Immature natural killer cell (primary cell): ENCODE measurements at regions not wholly inside any gene's neighbourhood (a gene's known extent, or its start where the extent isn't known, plus 50 kb on each side); places are given as distances from the start of the nearest gene placed in this dataset.

Experiments used
- DNase-seq, 3 donors: peaks; one replicate each; pipeline ENCODE4 v3.0.0; 2022; ENCODE audit warnings: mixed read lengths in 1 of 3
- H3K27ac Mint-ChIP-seq, 6 donors: one replicate each; pipeline ENCODE4 v1.8.0; 2020; ENCODE audit warnings: mixed read lengths in 6 of 6, mild to moderate bottlenecking in 5 of 6, inconsistent platforms in 4 of 6, moderate library complexity in 3 of 6
- H3K27me3 Mint-ChIP-seq, 3 donors: one replicate each; pipeline ENCODE4 v1.8.0; 2020 to 2021; ENCODE audit warnings: low read depth in 3 of 3, mild to moderate bottlenecking in 3 of 3, mixed read lengths in 3 of 3, moderate library complexity in 3 of 3, inconsistent platforms in 1 of 3
- H3K36me3 Mint-ChIP-seq, 3 donors: one replicate each; pipeline ENCODE4 v1.8.0; 2020; ENCODE audit warnings: mixed read lengths in 3 of 3, inconsistent platforms in 2 of 3, mild to moderate bottlenecking in 2 of 3
- H3K4me1 Mint-ChIP-seq, 2 donors: one replicate each; pipeline ENCODE4 v1.8.0; 2020; ENCODE audit warnings: inconsistent platforms in 2 of 2, mild to moderate bottlenecking in 2 of 2, mixed read lengths in 2 of 2, moderate library complexity in 1 of 2
- H3K4me3 Mint-ChIP-seq, 5 donors: one replicate each; pipeline ENCODE4 v1.8.0; 2020; ENCODE audit warnings: mild to moderate bottlenecking in 5 of 5, mixed read lengths in 5 of 5, inconsistent platforms in 3 of 5, moderate library complexity in 3 of 5
- H3K9me3 Mint-ChIP-seq, 6 donors: one replicate each; pipeline ENCODE4 v1.8.0; 2020; ENCODE audit warnings: mild to moderate bottlenecking in 6 of 6, mixed read lengths in 6 of 6, inconsistent platforms in 4 of 6, moderate library complexity in 3 of 6

GRCh38 chr17:12362853-12363455 lies 302.7 kb upstream of the MYOCD start:
- DNase-seq = no peak
- no peak overlapping the region for H3K27ac Mint-ChIP-seq
- H3K36me3 Mint-ChIP-seq = peaks cover 0 to 3% (median 0%) of the 10 kb centered on the region in 3 donors
- peaks cover 0 to 2% (median 1%) of the 10 kb centered on the region in 3 donors for H3K27me3 Mint-ChIP-seq
- no peak overlapping the region for H3K4me3 Mint-ChIP-seq
- no peaks in the 10 kb centered on the region for H3K4me1 Mint-ChIP-seq
- peaks cover 2 to 39% (median 11%) of the 10 kb centered on the region in 6 donors for H3K9me3 Mint-ChIP-seq

- peaks cover 0 to 3% (median 3%) of the 10 kb centered on the region in 3 donors for H3K27me3 Mint-ChIP-seq
- DNase-seq = no peak
- no peak overlapping the region for H3K27ac Mint-ChIP-seq
- H3K9me3 Mint-ChIP-seq = peaks cover 4 to 27% (median 14%) of the 10 kb centered on the region in 6 donors
- H3K4me1 Mint-ChIP-seq = no peaks in the 10 kb centered on the region
- H3K36me3 Mint-ChIP-seq = peaks cover 0 to 3% (median 0%) of the 10 kb centered on the region in 3 donors
- no peak overlapping the region for H3K4me3 Mint-ChIP-seq
Measured at GRCh38 chr17:12365805-12366204, 299.9 kb upstream of the MYOCD start.

- Mint-ChIP-seq H3K36me3 (peaks cover 0 to 8% (median under 1%) of the 10 kb centered on the region in 3 donors), H3K27me3 (peaks cover 0 to 3% (median 3%) of the 10 kb centered on the region in 3 donors), H3K4me3 (no peak overlapping the region), H3K4me1 (no peaks in the 10 kb centered on the region), H3K27ac (no peak overlapping the region), H3K9me3 (peaks cover 6 to 22% (median 11%) of the 10 kb centered on the region in 6 donors)
- DNase-seq = no peak
Measured at GRCh38 chr17:12369065-12369464, 296.6 kb upstream of the MYOCD start.

GRCh38 chr17:12376276-12376675 lies 289.4 kb upstream of the MYOCD start:
- Mint-ChIP-seq H3K9me3 (peaks cover 2 to 32% (median 18%) of the 10 kb centered on the region in 6 donors), H3K36me3 (peaks cover 0 to 8% (median 3%) of the 10 kb centered on the region in 3 donors), H3K27ac (no peak overlapping the region), H3K4me1 (no peaks in the 10 kb centered on the region), H3K4me3 (no peak overlapping the region), H3K27me3 (peaks cover 1 to 5% (median 1%) of the 10 kb centered on the region in 3 donors)
- DNase-seq = no peak

- H3K4me3 Mint-ChIP-seq = no peak overlapping the region
- no peak for DNase-seq
- no peaks in the 10 kb centered on the region for H3K4me1 Mint-ChIP-seq
- no peaks in the 10 kb centered on the region for H3K36me3 Mint-ChIP-seq
- peaks cover 0 to 3% (median 3%) of the 10 kb centered on the region in 3 donors for H3K27me3 Mint-ChIP-seq
- H3K27ac Mint-ChIP-seq = no peak overlapping the region
- peaks cover 4 to 13% (median 9%) of the 10 kb centered on the region in 6 donors for H3K9me3 Mint-ChIP-seq
Measured at GRCh38 chr17:12386225-12386624, 279.5 kb upstream of the MYOCD start.

- no peak for DNase-seq
- no peak overlapping the region for H3K4me3 Mint-ChIP-seq
- H3K27me3 Mint-ChIP-seq = no peaks in the 10 kb centered on the region
- peaks cover 2 to 5% (median 5%) of the 10 kb centered on the region in 6 donors for H3K9me3 Mint-ChIP-seq
- H3K36me3 Mint-ChIP-seq = no peaks in the 10 kb centered on the region
- no peak overlapping the region for H3K27ac Mint-ChIP-seq
- no peaks in the 10 kb centered on the region for H3K4me1 Mint-ChIP-seq
Measured at GRCh38 chr17:12388226-12388625, 277.5 kb upstream of the MYOCD start.

GRCh38 chr17:12389421-12389820 lies 276.3 kb upstream of the MYOCD start:
- Mint-ChIP-seq H3K27me3 (no peaks in the 10 kb centered on the region), H3K36me3 (no peaks in the 10 kb centered on the region), H3K27ac (no peak overlapping the region), H3K4me1 (no peaks in the 10 kb centered on the region), H3K9me3 (peaks cover 1 to 9% (median 4%) of the 10 kb centered on the region in 6 donors), H3K4me3 (no peak overlapping the region)
- no peak for DNase-seq

GRCh38 chr17:12390631-12391030 lies 275.1 kb upstream of the MYOCD start:
- Mint-ChIP-seq H3K4me1 (no peaks in the 10 kb centered on the region), H3K4me3 (no peak overlapping the region), H3K36me3 (no peaks in the 10 kb centered on the region), H3K9me3 (peaks cover 2 to 13% (median 5%) of the 10 kb centered on the region in 6 donors), H3K27me3 (no peaks in the 10 kb centered on the region), H3K27ac (no peak overlapping the region)
- DNase-seq = no peak

GRCh38 chr17:12391468-12391867 lies 274.2 kb upstream of the MYOCD start:
- H3K36me3 Mint-ChIP-seq = peaks cover 0 to 3% (median 0%) of the 10 kb centered on the region in 3 donors
- DNase-seq = no peak
- peaks cover 2 to 18% (median 7%) of the 10 kb centered on the region in 6 donors for H3K9me3 Mint-ChIP-seq
- no peaks in the 10 kb centered on the region for H3K4me1 Mint-ChIP-seq
- no peak overlapping the region for H3K27ac Mint-ChIP-seq
- H3K4me3 Mint-ChIP-seq = no peak overlapping the region
- peaks cover 0 to under 1% (median 0%) of the 10 kb centered on the region in 3 donors for H3K27me3 Mint-ChIP-seq

GRCh38 chr17:12395733-12396354 lies 269.8 kb upstream of the MYOCD start:
- H3K36me3 Mint-ChIP-seq = peaks cover 0 to 5% (median 0%) of the 10 kb centered on the region in 3 donors
- H3K4me3 Mint-ChIP-seq = no peak overlapping the region
- DNase-seq = no peak
- peaks cover 0 to 4% (median 3%) of the 10 kb centered on the region in 3 donors for H3K27me3 Mint-ChIP-seq
- no peak overlapping the region for H3K27ac Mint-ChIP-seq
- H3K9me3 Mint-ChIP-seq = peaks cover 0 to 20% (median 9%) of the 10 kb centered on the region in 6 donors
- no peaks in the 10 kb centered on the region for H3K4me1 Mint-ChIP-seq

- Mint-ChIP-seq H3K36me3 (peaks cover 0 to 5% (median 0%) of the 10 kb centered on the region in 3 donors), H3K4me3 (no peak overlapping the region), H3K27ac (no peak overlapping the region), H3K9me3 (peaks cover 0 to 20% (median 7%) of the 10 kb centered on the region in 6 donors), H3K4me1 (no peaks in the 10 kb centered on the region), H3K27me3 (peaks cover 0 to 4% (median 3%) of the 10 kb centered on the region in 3 donors)
- DNase-seq = no peak
Measured at GRCh38 chr17:12398441-12399051, 267.1 kb upstream of the MYOCD start.

GRCh38 chr17:12402963-12403622 lies 262.6 kb upstream of the MYOCD start:
- Mint-ChIP-seq H3K4me1 (no peaks in the 10 kb centered on the region), H3K9me3 (peaks cover 0 to 11% (median 6%) of the 10 kb centered on the region in 6 donors), H3K27ac (no peak overlapping the region)

GRCh38 chr17:12403881-12404398 lies 261.8 kb upstream of the MYOCD start:
- no peak overlapping the region for H3K27ac Mint-ChIP-seq
- H3K4me1 Mint-ChIP-seq = no peaks in the 10 kb centered on the region
- no peaks in the 10 kb centered on the region for H3K27me3 Mint-ChIP-seq
- no peak for DNase-seq
- H3K36me3 Mint-ChIP-seq = no peaks in the 10 kb centered on the region
- peaks cover 0 to 8% (median 5%) of the 10 kb centered on the region in 6 donors for H3K9me3 Mint-ChIP-seq
- no peak overlapping the region for H3K4me3 Mint-ChIP-seq

More at GRCh38 chr17:12402963-12403622, 262.6 kb upstream of the MYOCD start:
- DNase-seq = no peak
- Mint-ChIP-seq H3K27me3 (peaks cover 0 to 2% (median 1%) of the 10 kb centered on the region in 3 donors), H3K36me3 (no peaks in the 10 kb centered on the region), H3K4me3 (no peak overlapping the region)
